Ectodermal cell (in vitro differentiated cells): ENCODE measurements at regions not wholly inside any gene's neighbourhood (a gene's known extent, or its start where the extent isn't known, plus 50 kb on each side); places are given as distances from the start of the nearest gene placed in this dataset.

Source experiments
- H3K27ac ChIP-seq: 2 replicates; pipeline ENCODE4 v1.7.0; 2013; ENCODE audit warnings: mild to moderate bottlenecking, low read depth, low read length; ENCODE audit not compliant: insufficient read depth, poor library complexity, severe bottlenecking
- H3K27me3 ChIP-seq: 2 replicates; pipeline ENCODE4 v1.7.0; 2013; ENCODE audit warnings: mild to moderate bottlenecking, low read length; ENCODE audit not compliant: insufficient read depth, control insufficient read depth, poor library complexity, severe bottlenecking
- H3K36me3 ChIP-seq: one replicate; pipeline ENCODE4 v1.7.0; 2013; ENCODE audit warnings: low read length; ENCODE audit not compliant: control insufficient read depth, insufficient read depth
- H3K4me1 ChIP-seq: one replicate; pipeline ENCODE4 v1.7.0; 2013; ENCODE audit warnings: low read length; ENCODE audit not compliant: control insufficient read depth, insufficient read depth
- H3K4me3 ChIP-seq: 2 replicates; pipeline ENCODE4 v1.7.0; 2013; ENCODE audit warnings: low read depth, low read length, control low read depth; ENCODE audit not compliant: insufficient read depth
- H3K9me3 ChIP-seq: 2 replicates; pipeline ENCODE4 v1.7.0; 2013; ENCODE audit warnings: mild to moderate bottlenecking, low read length, moderate library complexity; ENCODE audit not compliant: control insufficient read depth
- WGBS, 2 experiments: methylation state at CpG; one replicate each; pipeline ENCODE4 v1.1.7; 2013; ENCODE audit warnings: missing lambda C conversion rate in 2 of 2; 5-methylcytosine and 5-hydroxymethylcytosine counted together

- no peak overlapping the region for H3K27ac ChIP-seq
- H3K4me1 ChIP-seq, result no peaks in the 10 kb centered on the region
- 88 to 89% methylated on average over 2 of the region's 2 CpGs for WGBS, 2 experiments
- H3K4me3 ChIP-seq, result no peak overlapping the region
- no peaks in the 10 kb centered on the region for H3K9me3 ChIP-seq
- H3K36me3 ChIP-seq, result no peaks in the 10 kb centered on the region
- H3K27me3 ChIP-seq, result no peaks in the 10 kb centered on the region
Measured at GRCh38 chr16:26911436-26911835, 155.3 kb upstream of the C16orf82 start.

DNA sequence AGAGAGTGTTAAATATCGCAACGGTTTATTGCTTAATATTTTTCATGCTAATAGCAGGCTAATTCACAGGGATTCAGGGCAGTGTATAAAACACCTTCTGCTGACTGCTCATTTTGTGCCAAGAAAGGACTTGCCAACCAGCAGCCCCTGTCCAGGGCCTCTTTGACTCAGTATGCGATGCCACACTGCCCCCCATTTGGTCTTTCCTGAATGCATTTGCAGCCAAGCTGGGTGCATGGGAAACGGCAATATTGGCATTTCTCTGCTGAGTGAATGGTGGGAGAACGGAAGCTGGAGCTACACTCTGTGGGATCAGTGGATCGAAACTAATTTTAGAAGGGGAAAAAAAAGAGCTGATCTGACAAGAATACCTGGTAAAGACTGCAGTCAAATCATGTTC, 152.9 kb upstream of the C16orf82 start:
- no peak overlapping the region for H3K4me3 ChIP-seq
- no peaks in the 10 kb centered on the region for H3K27me3 ChIP-seq
- WGBS, 2 experiments, result 95 to 96% methylated on average over 6 of the region's 6 CpGs
- H3K36me3 ChIP-seq, result no peaks in the 10 kb centered on the region
- H3K9me3 ChIP-seq, result no peaks in the 10 kb centered on the region
- H3K27ac ChIP-seq, result no peak overlapping the region
- H3K4me1 ChIP-seq, result no peaks in the 10 kb centered on the region

DNA sequence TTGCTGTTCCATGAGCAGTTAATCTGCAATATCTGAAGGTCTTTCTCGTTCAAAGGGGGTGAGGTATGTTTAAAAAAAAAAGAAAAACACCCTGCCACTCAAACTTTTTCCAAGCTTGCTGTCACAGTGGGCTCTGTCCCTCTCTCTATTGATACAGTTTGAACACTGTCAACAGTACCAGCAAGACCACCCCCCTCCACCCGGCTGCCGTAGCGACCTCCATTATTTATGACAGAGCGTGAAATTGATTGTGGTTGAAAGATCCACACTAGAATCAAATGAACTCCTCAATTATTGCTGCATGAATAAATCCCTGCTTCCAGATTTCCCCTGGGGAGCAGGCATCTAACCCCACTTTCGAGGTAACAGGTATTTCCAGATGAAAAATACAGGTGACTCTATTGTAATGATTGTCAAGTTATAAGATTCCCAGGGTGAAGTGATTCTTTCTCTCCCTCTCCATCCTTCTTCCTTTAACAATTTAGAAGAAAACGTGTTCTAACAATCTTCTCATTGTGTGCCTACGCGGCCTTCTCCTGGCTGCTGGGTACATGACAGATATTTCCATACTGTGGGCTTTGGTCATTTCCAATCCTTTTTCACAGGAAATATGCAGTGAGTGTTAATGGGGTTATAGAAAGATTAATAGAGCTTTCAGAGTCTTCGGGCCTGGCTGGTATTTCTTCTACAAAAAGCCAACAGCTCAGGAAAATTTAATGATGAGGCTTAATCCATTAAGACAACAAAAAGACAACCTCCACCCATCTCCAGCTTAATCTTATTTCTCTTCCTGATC, 135.7 kb upstream of the C16orf82 start:
- 80 to 86% methylated on average over 9 to 10 of the region's 10 CpGs for WGBS, 2 experiments
- Histone ChIP-seq H3K9me3 (no peaks in the 10 kb centered on the region), H3K27me3 (no peaks in the 10 kb centered on the region), H3K36me3 (no peaks in the 10 kb centered on the region), H3K4me3 (no peak overlapping the region), H3K27ac (no peak overlapping the region), H3K4me1 (peaks cover 16% of the 10 kb centered on the region)

DNA sequence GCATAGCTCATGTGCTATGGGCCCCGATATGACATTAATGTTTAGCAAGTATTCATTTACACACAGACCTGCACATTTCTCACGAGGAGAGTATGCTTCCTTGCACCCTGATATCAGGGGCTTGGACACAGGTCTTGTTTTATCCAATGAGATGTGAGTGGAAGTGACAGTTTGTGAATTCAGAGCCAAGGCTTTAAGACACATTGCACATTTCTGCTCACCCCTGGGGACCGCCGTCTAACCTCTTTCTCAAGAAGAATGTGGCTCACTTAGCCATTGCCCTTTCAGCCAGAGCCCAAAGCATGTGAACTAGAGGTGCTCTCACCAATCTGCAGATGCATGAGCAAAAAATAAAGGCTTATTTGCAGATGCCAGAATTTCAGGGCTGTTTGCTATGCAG, 116.1 kb upstream of the C16orf82 start:
- WGBS, 2 experiments, result 85 to 96% methylated on average over 4 of the region's 4 CpGs
- no peaks in the 10 kb centered on the region for H3K27me3 ChIP-seq
- H3K4me3 ChIP-seq, result no peak overlapping the region
- H3K36me3 ChIP-seq, result no peaks in the 10 kb centered on the region
- no peaks in the 10 kb centered on the region for H3K4me1 ChIP-seq
- no peaks in the 10 kb centered on the region for H3K9me3 ChIP-seq
- H3K27ac ChIP-seq, result no peak overlapping the region

- 36 to 39% methylated on average over 9 of the region's 9 CpGs for WGBS, 2 experiments
- H3K9me3 ChIP-seq, result no peaks in the 10 kb centered on the region
Measured at GRCh38 chr16:26951950-26952349, 114.8 kb upstream of the C16orf82 start.

DNA sequence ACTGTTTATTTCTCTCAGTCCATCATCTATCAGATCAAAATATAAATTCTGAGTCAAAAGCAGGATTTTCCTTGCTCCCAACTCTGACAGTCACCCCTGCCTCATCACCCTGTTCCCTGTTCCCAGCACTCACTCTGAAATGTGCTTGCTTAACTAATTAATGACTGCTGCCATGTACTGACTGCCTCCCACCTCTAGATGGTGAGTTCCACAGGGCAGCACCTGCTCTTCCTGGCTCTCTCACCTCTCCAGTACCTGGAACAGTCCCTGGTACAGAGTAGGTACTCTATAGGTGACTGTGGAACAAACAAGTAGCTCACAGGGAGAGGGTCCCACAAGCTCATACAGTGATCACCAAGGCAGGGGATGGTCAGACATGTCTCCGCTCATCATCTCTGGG, 114.3 kb upstream of the C16orf82 start:
- 95 to 100% methylated on average over 1 of the region's 1 CpG for WGBS, 2 experiments
- no peaks in the 10 kb centered on the region for H3K9me3 ChIP-seq
- no peaks in the 10 kb centered on the region for H3K36me3 ChIP-seq
- no peaks in the 10 kb centered on the region for H3K27me3 ChIP-seq
- H3K4me3 ChIP-seq, result no peak overlapping the region
- no peak overlapping the region for H3K27ac ChIP-seq
- no peaks in the 10 kb centered on the region for H3K4me1 ChIP-seq

More at GRCh38 chr16:26951950-26952349, 114.8 kb upstream of the C16orf82 start:
- Histone ChIP-seq H3K27ac (no peak overlapping the region), H3K27me3 (no peaks in the 10 kb centered on the region), H3K36me3 (no peaks in the 10 kb centered on the region), H3K4me3 (no peak overlapping the region), H3K4me1 (no peaks in the 10 kb centered on the region)

GRCh38 chr16:26957283-26957859, 109.4 kb upstream of the C16orf82 start:
- H3K27me3 ChIP-seq, result no peaks in the 10 kb centered on the region
- no peak overlapping the region for H3K4me3 ChIP-seq
- H3K9me3 ChIP-seq, result no peaks in the 10 kb centered on the region
- 83 to 85% methylated on average over 2 of the region's 2 CpGs for WGBS, 2 experiments
- no peaks in the 10 kb centered on the region for H3K36me3 ChIP-seq
- H3K4me1 ChIP-seq, result no peaks in the 10 kb centered on the region
- H3K27ac ChIP-seq, result no peak overlapping the region

DNA sequence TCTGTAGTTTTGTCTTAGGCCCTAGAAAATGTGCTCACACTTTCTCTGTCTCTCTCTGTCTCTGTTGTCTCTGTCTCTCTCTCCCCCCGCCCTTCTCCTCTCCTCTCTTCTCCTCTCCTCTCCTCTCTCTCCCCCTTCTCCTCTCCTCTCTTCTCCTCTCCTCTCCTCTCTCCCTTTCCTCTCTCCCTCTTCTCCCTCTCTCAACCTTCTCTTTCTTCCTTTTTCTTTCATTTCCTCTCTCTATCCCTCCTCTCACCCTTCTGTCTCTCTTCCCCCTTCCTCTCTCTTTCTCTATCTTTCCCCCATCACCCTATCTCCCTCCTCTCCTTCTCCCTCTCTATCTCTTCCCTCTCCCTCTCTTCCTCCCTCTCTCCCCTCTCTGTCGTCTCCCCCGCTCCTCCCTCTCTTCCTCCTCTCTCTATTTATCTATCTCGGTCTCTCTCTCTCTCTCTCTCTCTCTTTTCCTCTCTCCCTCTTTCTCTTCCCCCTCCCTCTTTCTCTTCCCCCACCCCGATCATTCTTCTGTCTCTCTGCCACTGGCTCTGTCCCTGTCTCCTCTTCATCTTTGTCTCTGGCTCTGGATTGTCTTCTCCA, 107.2 kb upstream of the C16orf82 start:
- Histone ChIP-seq H3K27me3 (no peaks in the 10 kb centered on the region), H3K36me3 (no peaks in the 10 kb centered on the region), H3K4me3 (no peak overlapping the region), H3K9me3 (no peaks in the 10 kb centered on the region), H3K4me1 (no peaks in the 10 kb centered on the region), H3K27ac (no peak overlapping the region)
- WGBS, 2 experiments, result 86% methylated on average over 5 of the region's 5 CpGs

DNA sequence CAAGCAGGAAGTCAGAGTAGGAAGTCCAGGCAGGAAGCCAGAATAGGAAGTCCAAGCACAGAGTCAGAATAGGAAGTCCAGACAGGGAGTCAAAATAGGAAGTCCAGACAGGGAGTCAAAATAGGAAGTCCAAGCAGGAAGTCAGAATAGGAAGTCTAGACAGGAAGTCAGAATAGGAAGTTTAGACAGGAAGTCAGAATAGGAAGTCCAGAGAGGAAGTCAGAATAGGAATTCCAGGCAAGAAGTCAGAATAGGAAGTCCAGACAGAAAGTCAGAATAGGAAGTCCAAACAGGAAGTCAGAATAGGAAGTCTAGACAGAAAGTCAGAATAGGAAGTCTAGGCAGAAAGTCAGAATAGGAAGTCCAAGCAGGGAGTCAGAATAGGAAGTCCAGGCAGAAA, 105.3 kb upstream of the C16orf82 start:
- H3K4me1 ChIP-seq, result no peaks in the 10 kb centered on the region
- no peaks in the 10 kb centered on the region for H3K9me3 ChIP-seq
- no peak overlapping the region for H3K27ac ChIP-seq
- no peaks in the 10 kb centered on the region for H3K36me3 ChIP-seq
- no peak overlapping the region for H3K4me3 ChIP-seq
- H3K27me3 ChIP-seq, result no peaks in the 10 kb centered on the region

DNA sequence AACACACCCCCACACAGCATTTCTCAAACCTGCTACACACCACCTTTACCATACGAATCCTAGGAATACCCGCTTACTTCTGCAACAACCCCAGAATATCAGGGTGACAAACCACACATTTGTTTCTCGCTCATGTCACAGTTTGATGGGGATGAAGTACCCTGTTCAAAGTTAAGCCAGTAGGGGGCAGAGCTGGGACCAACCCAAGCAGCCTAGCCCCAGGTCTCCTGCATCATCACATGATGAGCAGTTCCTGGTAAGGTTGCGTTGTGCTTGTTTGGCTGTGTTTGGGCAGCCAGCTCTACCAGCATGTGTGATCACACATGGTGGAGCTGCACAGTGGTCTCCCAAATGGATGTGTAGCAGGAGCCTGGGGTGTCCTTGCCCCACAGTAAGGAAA, 103.6 kb upstream of the C16orf82 start:
- Histone ChIP-seq H3K9me3 (no peaks in the 10 kb centered on the region), H3K27ac (no peak overlapping the region), H3K36me3 (no peaks in the 10 kb centered on the region), H3K4me3 (no peak overlapping the region), H3K27me3 (no peaks in the 10 kb centered on the region), H3K4me1 (no peaks in the 10 kb centered on the region)
- WGBS, 2 experiments, result 77 to 78% methylated on average over 4 of the region's 4 CpGs
